GM19239 (cell line): ENCODE measurements at regions not wholly inside any gene's neighbourhood (a gene's known extent, or its start where the extent isn't known, plus 50 kb on each side); places are given as distances from the start of the nearest gene placed in this dataset.
"Not testable (repeated sequence)": the region's sequence is repeated elsewhere in the genome, so short reads cannot be mapped to it uniquely, and the experiment has no call there.

Experiments
- DNase-seq: peaks from one replicate; pipeline ENCODE4 v3.0.0; 2011; ENCODE audit warnings: low spot score; ENCODE audit not compliant: insufficient read length
- FAIRE-seq: peaks from 2 replicates; lab custom pipeline; 2011; peaks lifted over from hg19 to GRCh38; lab: Jason Lieb, UNC

- FAIRE-seq (no peak), DNase-seq (no peak)
Observed at GRCh38 chr1:95506736-95507414, 272.9 kb downstream of the RWDD3 start.

- FAIRE-seq (no peak), DNase-seq (no peak)
Observed at GRCh38 chr1:95509989-95510388, 276.0 kb downstream of the RWDD3 start.

GRCh38 chr1:95512925-95513324 lies 278.9 kb downstream of the RWDD3 start:
- DNase-seq (no peak), FAIRE-seq (no peak)

- FAIRE-seq (no peak), DNase-seq (no peak)
Observed at GRCh38 chr1:95517506-95517905, 283.5 kb downstream of the RWDD3 start.

GRCh38 chr1:95518310-95518709 lies 284.3 kb downstream of the RWDD3 start:
- no peak for DNase-seq
- no peak for FAIRE-seq

GRCh38 chr1:95520390-95520789 lies 286.4 kb downstream of the RWDD3 start:
- DNase-seq (no peak), FAIRE-seq (no peak)

GRCh38 chr1:95532335-95532734 lies 298.3 kb downstream of the RWDD3 start:
- DNase-seq (no peak), FAIRE-seq (no peak)

GRCh38 chr1:95534985-95535384 lies 301.0 kb downstream of the RWDD3 start:
- FAIRE-seq: no peak
- DNase-seq: no peak

GRCh38 chr1:95535614-95536013 lies 301.6 kb downstream of the RWDD3 start:
- FAIRE-seq (no peak), DNase-seq (no peak)

GRCh38 chr1:95536501-95536900 lies 302.5 kb downstream of the RWDD3 start:
- no peak for FAIRE-seq

GRCh38 chr1:95537176-95537575 lies 303.2 kb downstream of the RWDD3 start:
- no peak for DNase-seq
- no peak for FAIRE-seq

More at GRCh38 chr1:95536501-95536900, 302.5 kb downstream of the RWDD3 start:
- DNase-seq: no peak

- FAIRE-seq, DNase-seq: not testable (repeated sequence)
Observed at GRCh38 chr1:95538242-95538641, 304.2 kb downstream of the RWDD3 start.

GRCh38 chr1:95542936-95543335 lies 308.9 kb downstream of the RWDD3 start:
- no peak for FAIRE-seq
- DNase-seq: no peak

- no peak for FAIRE-seq
Observed at GRCh38 chr1:95547005-95547404, 313.0 kb downstream of the RWDD3 start.

GRCh38 chr1:95548211-95548610 lies 314.2 kb downstream of the RWDD3 start:
- FAIRE-seq: no peak

More at GRCh38 chr1:95547005-95547404, 313.0 kb downstream of the RWDD3 start:
- no peak for DNase-seq

GRCh38 chr1:95551201-95551600 lies 317.2 kb downstream of the RWDD3 start:
- DNase-seq (no peak), FAIRE-seq (no peak)

More at GRCh38 chr1:95548211-95548610, 314.2 kb downstream of the RWDD3 start:
- no peak for DNase-seq

GRCh38 chr1:95553595-95553994 lies 319.6 kb downstream of the RWDD3 start:
- FAIRE-seq (no peak), DNase-seq (no peak)

GRCh38 chr1:95554408-95554807 lies 320.4 kb downstream of the RWDD3 start:
- no peak for DNase-seq
- no peak for FAIRE-seq

GRCh38 chr1:95558791-95559190 lies 324.8 kb downstream of the RWDD3 start:
- no peak for FAIRE-seq
- no peak for DNase-seq

- DNase-seq: no peak
- no peak for FAIRE-seq
Observed at GRCh38 chr1:95561346-95561745, 327.3 kb downstream of the RWDD3 start.

- FAIRE-seq (no peak), DNase-seq (no peak)
Observed at GRCh38 chr1:95562230-95562629, 328.2 kb downstream of the RWDD3 start.

- FAIRE-seq (no peak), DNase-seq (no peak)
Observed at GRCh38 chr1:95572002-95572401, 338.0 kb downstream of the RWDD3 start.
